Mucosa of rectum (tissue), 2 donors: ENCODE measurements at regions not wholly inside any gene's neighbourhood (a gene's known extent, or its start where the extent isn't known, plus 50 kb on each side); places are given as distances from the start of the nearest gene placed in this dataset.

ENCODE experiments used
- H3K27ac ChIP-seq, 2 donors: one replicate each; pipeline ENCODE4 v1.7.0; 2013; ENCODE audit warnings: inconsistent platforms in 2 of 2, low read depth in 2 of 2, low read length in 2 of 2
- H3K27me3 ChIP-seq, 2 donors: one replicate each; pipeline ENCODE4 v1.7.0; 2013; ENCODE audit warnings: low read length in 2 of 2; ENCODE audit not compliant: control insufficient read depth in 2 of 2, insufficient read depth in 2 of 2
- H3K36me3 ChIP-seq, 2 donors: one replicate each; pipeline ENCODE4 v1.7.0; 2013; ENCODE audit warnings: low read length in 2 of 2; ENCODE audit not compliant: control insufficient read depth in 2 of 2, insufficient read depth in 2 of 2
- H3K4me1 ChIP-seq, 2 donors: one replicate each; pipeline ENCODE4 v1.7.0; 2013; ENCODE audit warnings: low read length in 2 of 2, mild to moderate bottlenecking in 1 of 2; ENCODE audit not compliant: control insufficient read depth in 2 of 2, insufficient read depth in 2 of 2
- H3K4me3 ChIP-seq, 2 donors: one replicate each; pipeline ENCODE4 v1.7.0; 2013; ENCODE audit warnings: low read length in 2 of 2
- H3K9ac ChIP-seq, 2 donors: one replicate each; pipeline ENCODE4 v1.7.0; 2013; ENCODE audit warnings: low read length in 2 of 2, low read depth in 1 of 2, mild to moderate bottlenecking in 1 of 2
- H3K9me3 ChIP-seq, 2 donors: one replicate each; pipeline ENCODE4 v1.7.0; 2013; ENCODE audit warnings: low read length in 2 of 2; ENCODE audit not compliant: control insufficient read depth in 2 of 2
- donor health status: healthy.
- donor health status: Normal muscosa, but diverticular disease.

DNA sequence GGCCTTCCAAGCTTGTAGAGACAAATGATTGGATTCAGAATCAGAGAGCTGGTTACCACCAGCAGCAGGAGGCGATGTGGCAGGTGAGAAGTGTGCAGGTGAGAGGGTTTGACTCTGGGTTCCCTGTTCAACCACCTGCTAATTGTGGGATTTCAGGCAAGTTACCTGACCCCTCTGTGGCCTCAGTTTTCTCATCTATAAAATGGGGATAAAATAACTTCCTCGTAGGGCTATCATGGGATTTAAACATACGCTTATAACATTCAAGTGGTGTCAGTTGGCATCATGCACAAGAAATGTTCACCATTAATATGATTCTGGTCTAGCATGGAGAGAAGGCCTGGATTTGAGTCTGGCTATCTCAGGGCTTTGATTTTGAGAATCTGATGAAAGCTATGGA, 143.8 kb upstream of the MYL2 start:
- no peaks in the 10 kb centered on the region for H3K9me3 ChIP-seq
- no peaks in the 10 kb centered on the region for H3K4me1 ChIP-seq
- H3K27ac ChIP-seq = no peak overlapping the region
- no peaks in the 10 kb centered on the region for H3K27me3 ChIP-seq
- no peaks in the 10 kb centered on the region for H3K36me3 ChIP-seq
- no peak overlapping the region for H3K9ac ChIP-seq
- H3K4me3 ChIP-seq = no peak overlapping the region

DNA sequence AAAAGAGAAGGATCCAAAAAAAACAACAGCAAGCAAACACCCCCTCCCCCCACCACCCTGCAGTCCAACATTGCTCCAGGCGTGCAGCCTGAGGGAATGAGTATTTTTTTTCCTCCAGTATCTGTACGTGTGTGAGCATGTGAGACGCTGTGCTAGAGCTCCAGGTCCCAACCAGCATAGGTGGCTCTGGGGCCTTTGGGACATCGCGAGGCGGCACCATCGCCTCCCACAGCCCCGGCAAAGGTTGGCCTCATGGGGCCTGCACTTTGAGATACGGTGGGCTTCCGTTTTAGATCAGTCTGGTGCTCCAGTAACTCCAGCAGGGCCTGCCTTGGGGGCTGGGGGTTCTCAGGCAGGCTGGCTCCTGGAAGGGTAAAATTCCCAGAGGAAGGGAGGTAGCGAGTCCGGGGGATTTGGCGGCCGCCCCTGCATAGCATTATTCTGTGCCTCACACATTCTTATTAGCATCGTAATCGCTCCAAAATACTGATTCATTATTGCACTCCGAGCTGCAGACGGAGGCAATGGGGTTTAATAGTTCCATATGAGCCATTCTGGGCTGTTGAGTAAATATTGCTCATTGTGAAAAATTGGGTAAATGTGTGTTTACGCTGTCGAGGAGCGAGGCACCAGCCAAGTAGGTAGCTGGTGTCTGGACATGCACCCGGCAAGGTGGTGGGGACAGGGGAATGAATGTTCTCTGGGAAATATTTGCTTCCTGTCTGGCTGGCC, 143.1 kb upstream of the MYL2 start:
- Histone ChIP-seq H3K9ac (no peak overlapping the region), H3K27me3 (no peaks in the 10 kb centered on the region), H3K4me3 (no peak overlapping the region), H3K9me3 (no peaks in the 10 kb centered on the region), H3K36me3 (no peaks in the 10 kb centered on the region), H3K27ac (no peak overlapping the region), H3K4me1 (no peaks in the 10 kb centered on the region)

DNA sequence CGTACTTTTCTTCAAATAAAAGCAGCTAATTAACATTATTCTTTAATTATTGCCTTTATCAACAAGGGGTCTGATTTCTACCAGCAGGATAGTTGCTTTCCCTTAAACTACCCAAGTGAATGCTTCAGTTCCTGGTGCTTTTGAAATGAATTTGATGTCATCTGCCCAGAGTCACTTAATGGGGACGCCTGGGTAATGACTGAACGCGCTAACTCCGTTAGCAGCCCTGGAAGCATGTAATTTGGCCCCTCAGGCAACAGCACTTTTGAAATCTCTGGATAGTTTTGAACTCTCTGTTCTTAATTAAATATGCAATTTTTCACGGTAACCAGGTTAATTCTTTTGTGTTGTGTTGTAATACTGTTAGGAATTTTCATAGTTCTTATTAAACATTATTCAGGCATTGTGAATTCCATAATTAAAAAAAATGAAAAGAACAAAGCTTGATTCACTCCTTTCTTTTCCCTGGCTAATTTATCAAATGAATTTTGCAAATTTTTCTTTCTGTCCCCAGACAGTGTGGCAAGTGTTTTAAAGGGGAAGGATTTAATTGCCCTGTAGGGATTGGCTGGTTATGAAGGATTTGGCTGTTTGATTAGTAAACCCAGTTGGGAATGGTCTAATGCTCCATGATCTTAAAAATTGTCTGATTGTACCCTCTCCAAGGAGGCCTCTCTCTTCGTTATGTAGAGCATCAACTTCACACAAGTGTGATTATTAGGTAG, 137.5 kb upstream of the MYL2 start:
- H3K9ac ChIP-seq = no peak overlapping the region
- H3K27ac ChIP-seq = peak overlapping the region in 1 of 2 donors; percentile 45
- H3K4me1 ChIP-seq = no peaks in the 10 kb centered on the region
- H3K4me3 ChIP-seq = no peak overlapping the region
- H3K36me3 ChIP-seq = no peaks in the 10 kb centered on the region
- H3K9me3 ChIP-seq = no peaks in the 10 kb centered on the region
- no peaks in the 10 kb centered on the region for H3K27me3 ChIP-seq

DNA sequence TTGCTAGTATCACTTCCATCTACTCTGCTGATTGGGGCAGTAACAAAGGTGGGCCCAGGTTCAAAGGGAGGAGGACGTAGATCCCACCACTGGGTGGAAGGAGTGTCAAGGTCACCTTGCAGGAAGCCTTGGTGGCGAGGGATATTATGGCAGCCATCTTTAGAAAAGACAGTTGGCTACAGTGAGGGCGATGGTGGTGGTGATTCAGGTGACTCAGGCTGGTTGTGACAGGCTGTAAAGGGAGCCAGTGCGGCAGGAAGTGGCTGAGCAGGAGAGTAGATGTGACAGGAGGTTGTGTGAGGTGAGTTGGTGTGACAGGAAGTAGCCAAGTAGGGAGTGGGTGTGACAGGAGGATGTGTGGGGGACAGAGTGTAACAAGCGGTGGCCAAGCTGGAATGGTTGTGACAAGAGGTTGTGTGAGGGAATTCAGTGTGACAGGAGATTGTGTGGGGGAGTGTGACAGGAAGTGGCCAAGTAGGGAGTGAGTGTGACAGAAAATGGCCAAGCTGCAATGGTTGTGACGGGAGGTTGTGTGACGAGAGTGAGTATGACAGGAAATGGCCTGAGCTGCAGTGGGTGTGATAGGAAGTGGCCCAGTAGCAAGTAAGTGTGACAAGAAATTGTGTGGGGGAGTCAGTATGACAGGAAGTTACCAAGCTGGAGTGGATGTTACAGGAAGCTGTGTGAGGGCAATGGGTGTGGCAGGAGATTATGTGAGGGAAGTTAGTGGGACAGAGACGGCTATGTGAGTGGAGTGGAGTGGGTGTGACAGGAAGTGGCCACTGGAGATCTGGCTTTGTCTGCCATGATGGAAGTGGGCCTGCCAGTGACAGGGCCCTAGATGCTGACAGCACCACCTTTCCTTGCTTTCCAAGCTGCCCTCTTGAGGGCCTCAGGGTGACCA, 136.5 kb upstream of the MYL2 start:
- H3K9me3 ChIP-seq = no peaks in the 10 kb centered on the region
- H3K9ac ChIP-seq = no peak overlapping the region
- peak overlapping the region in 1 of 2 donors; percentile 53 for H3K27ac ChIP-seq
- no peaks in the 10 kb centered on the region for H3K36me3 ChIP-seq
- H3K4me3 ChIP-seq = no peak overlapping the region
- no peaks in the 10 kb centered on the region for H3K27me3 ChIP-seq
- no peaks in the 10 kb centered on the region for H3K4me1 ChIP-seq

DNA sequence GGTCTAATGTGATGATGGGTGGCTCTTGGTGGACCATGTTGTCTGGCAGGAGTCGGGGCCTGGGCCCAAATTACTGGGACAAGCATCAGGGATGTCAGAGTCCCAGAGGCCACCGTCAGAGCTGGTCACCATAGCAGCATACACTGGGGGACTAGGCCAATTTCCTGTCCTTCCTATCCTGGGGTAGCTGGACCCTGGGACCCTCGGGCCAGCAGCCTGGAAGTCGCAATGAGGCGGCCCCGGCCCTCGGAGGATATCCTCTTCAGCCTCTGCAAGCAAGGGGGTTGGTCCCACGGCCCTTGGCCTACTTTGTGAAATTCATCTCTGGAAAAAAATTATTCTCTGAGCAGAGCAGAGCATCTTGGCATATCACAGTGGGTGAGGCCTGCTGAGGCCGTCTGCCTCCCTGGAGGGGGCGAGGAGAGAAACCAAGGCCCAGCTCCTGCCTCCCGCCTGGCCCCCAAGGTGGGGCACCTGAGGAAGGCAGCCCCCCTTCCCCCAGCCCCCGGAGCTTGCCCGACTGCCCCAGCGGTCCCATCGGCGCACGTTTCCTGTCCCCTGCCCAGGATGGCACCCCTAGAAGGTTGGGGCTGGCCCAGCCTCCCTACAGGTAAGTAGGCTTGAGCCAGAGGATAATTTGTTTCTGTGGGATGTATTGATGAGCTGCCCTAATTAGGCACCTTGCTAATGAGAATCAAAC, 135.0 kb upstream of the MYL2 start:
- H3K27me3 ChIP-seq = no peaks in the 10 kb centered on the region
- no peaks in the 10 kb centered on the region for H3K9me3 ChIP-seq
- no peak overlapping the region for H3K27ac ChIP-seq
- H3K9ac ChIP-seq = no peak overlapping the region
- no peak overlapping the region for H3K4me3 ChIP-seq
- no peaks in the 10 kb centered on the region for H3K36me3 ChIP-seq
- H3K4me1 ChIP-seq = no peaks in the 10 kb centered on the region

DNA sequence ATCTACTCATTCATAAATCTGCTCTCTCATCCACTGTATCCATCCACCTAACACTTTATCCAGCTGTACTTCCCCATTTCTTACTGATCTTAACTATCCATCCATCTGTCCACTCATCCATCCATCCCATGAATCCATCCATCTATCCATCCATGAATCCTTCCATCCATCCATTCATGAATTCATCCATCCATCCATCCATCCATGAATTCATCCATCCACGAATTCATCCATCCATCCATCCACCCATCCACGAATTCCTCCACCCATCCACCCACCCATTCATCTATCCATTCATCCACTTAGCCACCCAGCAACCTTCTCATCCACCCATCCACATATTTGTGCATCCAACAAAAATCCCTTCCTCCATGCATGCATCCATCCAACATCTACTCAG, 128.6 kb upstream of the MYL2 start:
- Histone ChIP-seq H3K9me3 (no peaks in the 10 kb centered on the region), H3K36me3 (no peaks in the 10 kb centered on the region), H3K27ac (no peak overlapping the region), H3K4me3 (no peak overlapping the region), H3K4me1 (no peaks in the 10 kb centered on the region), H3K9ac (no peak overlapping the region), H3K27me3 (peaks cover 2 to 3% of the 10 kb centered on the region in 2 donors)

DNA sequence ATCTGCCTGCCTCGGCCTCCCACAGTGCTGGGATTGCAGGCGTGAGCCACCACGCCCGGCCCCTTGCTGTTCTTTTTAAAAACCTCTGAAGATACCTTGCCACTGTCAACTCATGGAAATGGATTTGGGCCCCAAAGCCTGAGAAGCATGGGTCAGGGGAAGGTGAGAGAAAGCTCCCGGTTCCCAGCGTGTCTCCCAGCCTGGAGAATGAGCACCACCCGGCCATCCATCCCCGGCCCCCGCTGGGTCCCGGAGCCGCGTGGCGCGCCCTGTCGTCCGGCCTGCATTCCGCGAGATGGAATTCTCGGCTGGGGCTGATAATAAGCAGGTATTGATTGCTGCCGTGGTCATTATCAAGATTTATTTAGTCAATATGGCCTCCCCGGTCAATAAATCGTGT, 126.5 kb upstream of the MYL2 start:
- no peak overlapping the region for H3K9ac ChIP-seq
- no peaks in the 10 kb centered on the region for H3K9me3 ChIP-seq
- H3K36me3 ChIP-seq = no peaks in the 10 kb centered on the region
- no peaks in the 10 kb centered on the region for H3K4me1 ChIP-seq
- no peak overlapping the region for H3K4me3 ChIP-seq
- no peak overlapping the region for H3K27ac ChIP-seq
- H3K27me3 ChIP-seq = peaks cover 2 to 3% of the 10 kb centered on the region in 2 donors

DNA sequence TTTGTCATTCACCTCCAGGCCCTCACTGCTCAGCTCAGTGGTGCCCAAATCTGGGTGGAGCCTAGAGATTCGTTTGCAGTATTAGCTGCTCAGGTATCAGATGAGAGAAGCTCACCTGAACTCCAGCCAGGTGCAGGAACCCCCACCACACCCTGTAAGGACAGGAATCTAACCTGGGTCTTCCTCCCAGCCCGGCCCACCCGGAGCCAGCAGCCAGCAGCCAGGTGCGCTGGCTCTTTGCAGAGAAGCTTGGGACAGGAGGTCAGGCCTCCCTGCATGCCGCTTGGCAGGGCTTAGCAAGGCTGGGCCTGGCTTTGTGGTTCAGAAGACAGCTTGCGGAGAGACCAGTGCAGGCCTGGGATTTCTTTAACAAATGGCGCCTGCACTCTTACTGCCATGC, 125.6 kb upstream of the MYL2 start:
- no peak overlapping the region for H3K9ac ChIP-seq
- H3K4me1 ChIP-seq = no peaks in the 10 kb centered on the region
- no peak overlapping the region for H3K27ac ChIP-seq
- no peaks in the 10 kb centered on the region for H3K36me3 ChIP-seq
- H3K4me3 ChIP-seq = no peak overlapping the region
- peaks cover 2 to 3% of the 10 kb centered on the region in 2 donors for H3K27me3 ChIP-seq
- H3K9me3 ChIP-seq = no peaks in the 10 kb centered on the region

DNA sequence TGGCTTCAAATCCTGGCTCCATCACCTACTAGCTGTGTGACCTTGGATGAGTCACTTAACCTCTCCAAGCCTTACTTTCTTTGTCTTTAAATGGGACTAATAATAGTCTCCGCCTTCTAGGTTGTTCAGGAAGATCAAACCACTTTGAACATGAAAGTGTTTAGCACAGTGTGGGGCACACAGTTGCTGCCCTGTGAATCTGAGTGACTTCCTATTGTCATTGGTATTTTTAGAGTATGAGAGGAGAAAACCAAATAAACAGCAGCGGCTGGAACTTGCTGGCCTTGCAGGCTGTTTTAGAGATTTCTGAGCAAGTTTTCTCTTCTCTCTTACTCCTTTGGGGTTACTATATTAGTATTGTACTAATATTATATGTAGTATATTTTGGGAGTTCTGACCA, 120.7 kb upstream of the MYL2 start:
- Histone ChIP-seq H3K4me3 (no peak overlapping the region), H3K9me3 (no peaks in the 10 kb centered on the region), H3K9ac (no peak overlapping the region), H3K27ac (no peak overlapping the region), H3K27me3 (peaks cover 4 to 9% of the 10 kb centered on the region in 2 donors), H3K4me1 (no peaks in the 10 kb centered on the region), H3K36me3 (no peaks in the 10 kb centered on the region)
